ENCODE measurements at regions not wholly inside any gene's neighbourhood (a gene's known extent, or its start where the extent isn't known, plus 50 kb on each side); places are given as distances from the start of the nearest gene placed in this dataset.

DNA sequence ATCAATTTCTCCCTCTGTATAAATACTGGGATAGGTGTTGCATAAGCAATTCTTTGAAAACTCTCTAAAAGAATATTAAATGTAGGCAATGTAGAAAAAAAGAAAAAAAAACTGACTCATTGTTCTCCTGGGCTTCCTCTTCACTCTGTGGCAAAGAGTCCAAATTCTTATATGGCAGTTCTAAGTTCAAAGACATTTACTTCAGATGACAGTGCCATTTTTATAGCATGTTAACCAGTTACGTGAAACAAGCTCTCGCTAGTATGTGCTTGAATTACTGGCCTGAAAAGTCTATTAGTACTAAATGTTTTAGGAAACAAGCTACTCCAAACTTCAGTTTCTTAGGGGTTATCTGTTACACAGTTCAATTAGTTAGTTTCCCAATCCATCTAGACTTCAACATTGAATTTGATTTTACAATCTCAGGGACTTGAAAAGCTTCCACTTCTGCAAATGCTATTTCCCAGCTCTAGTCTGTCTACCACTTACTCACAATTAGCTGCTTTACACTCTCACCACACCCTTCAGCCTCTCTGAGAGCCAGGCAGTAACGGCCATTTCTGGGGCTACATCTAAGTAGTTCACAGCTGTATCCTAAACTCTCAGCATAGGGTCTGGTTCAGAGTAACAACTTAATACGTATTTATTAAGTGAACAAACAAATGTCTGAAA is 100.4 kb downstream of the OGFRL1 start (continued):
- TF ChIP-seq, protein P1, sequence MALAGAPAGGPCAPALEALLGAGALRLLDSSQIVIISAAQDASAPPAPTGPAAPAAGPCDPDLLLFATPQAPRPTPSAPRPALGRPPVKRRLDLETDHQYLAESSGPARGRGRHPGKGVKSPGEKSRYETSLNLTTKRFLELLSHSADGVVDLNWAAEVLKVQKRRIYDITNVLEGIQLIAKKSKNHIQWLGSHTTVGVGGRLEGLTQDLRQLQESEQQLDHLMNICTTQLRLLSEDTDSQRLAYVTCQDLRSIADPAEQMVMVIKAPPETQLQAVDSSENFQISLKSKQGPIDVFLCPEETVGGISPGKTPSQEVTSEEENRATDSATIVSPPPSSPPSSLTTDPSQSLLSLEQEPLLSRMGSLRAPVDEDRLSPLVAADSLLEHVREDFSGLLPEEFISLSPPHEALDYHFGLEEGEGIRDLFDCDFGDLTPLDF (CRISPR knock-in tag; IDR thresholded peaks at IDR 0.05): no peak
- TF ChIP-seq ZNF138 (CRISPR knock-in tag; conservative IDR thresholded peaks at IDR 0.05): no peak
- TF ChIP-seq TCF7 (CRISPR knock-in tag; IDR thresholded peaks at IDR 0.05; ENCODE audit: low read depth): no peak

DNA sequence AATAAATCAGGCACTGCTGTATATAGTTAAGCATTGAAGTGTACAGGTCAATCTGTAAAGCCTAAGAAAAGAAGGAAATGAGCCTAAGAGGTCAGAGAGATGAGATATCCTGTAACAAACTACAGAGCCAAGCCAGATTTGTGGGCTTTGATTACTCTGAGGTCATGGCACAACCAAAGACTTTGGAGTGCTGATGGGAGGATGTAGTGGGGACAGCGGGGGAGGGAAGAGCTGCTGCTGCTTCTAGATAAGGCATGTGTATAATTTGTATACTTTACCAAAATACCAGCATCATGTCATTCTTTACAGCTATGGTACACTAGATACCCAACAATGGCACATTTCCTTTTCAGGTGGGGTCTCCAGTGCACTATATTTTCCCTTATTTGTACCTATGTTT is 102.5 kb downstream of the OGFRL1 start:
- POLR2A ChIA-PET: no interaction called here
- TF ChIP-seq, protein P2, sequence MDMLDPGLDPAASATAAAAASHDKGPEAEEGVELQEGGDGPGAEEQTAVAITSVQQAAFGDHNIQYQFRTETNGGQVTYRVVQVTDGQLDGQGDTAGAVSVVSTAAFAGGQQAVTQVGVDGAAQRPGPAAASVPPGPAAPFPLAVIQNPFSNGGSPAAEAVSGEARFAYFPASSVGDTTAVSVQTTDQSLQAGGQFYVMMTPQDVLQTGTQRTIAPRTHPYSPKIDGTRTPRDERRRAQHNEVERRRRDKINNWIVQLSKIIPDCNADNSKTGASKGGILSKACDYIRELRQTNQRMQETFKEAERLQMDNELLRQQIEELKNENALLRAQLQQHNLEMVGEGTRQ (CRISPR knock-in tag; IDR thresholded peaks at IDR 0.05): no peak
- TF ChIP-seq, protein P1 (CRISPR knock-in tag; IDR thresholded peaks at IDR 0.05): no peak
- TF ChIP-seq, protein P3, sequence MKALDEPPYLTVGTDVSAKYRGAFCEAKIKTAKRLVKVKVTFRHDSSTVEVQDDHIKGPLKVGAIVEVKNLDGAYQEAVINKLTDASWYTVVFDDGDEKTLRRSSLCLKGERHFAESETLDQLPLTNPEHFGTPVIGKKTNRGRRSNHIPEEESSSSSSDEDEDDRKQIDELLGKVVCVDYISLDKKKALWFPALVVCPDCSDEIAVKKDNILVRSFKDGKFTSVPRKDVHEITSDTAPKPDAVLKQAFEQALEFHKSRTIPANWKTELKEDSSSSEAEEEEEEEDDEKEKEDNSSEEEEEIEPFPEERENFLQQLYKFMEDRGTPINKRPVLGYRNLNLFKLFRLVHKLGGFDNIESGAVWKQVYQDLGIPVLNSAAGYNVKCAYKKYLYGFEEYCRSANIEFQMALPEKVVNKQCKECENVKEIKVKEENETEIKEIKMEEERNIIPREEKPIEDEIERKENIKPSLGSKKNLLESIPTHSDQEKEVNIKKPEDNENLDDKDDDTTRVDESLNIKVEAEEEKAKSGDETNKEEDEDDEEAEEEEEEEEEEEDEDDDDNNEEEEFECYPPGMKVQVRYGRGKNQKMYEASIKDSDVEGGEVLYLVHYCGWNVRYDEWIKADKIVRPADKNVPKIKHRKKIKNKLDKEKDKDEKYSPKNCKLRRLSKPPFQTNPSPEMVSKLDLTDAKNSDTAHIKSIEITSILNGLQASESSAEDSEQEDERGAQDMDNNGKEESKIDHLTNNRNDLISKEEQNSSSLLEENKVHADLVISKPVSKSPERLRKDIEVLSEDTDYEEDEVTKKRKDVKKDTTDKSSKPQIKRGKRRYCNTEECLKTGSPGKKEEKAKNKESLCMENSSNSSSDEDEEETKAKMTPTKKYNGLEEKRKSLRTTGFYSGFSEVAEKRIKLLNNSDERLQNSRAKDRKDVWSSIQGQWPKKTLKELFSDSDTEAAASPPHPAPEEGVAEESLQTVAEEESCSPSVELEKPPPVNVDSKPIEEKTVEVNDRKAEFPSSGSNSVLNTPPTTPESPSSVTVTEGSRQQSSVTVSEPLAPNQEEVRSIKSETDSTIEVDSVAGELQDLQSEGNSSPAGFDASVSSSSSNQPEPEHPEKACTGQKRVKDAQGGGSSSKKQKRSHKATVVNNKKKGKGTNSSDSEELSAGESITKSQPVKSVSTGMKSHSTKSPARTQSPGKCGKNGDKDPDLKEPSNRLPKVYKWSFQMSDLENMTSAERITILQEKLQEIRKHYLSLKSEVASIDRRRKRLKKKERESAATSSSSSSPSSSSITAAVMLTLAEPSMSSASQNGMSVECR (CRISPR knock-in tag; IDR thresholded peaks at IDR 0.05; ENCODE audit: borderline replicate concordance): no peak
- TF ChIP-seq, protein P4, sequence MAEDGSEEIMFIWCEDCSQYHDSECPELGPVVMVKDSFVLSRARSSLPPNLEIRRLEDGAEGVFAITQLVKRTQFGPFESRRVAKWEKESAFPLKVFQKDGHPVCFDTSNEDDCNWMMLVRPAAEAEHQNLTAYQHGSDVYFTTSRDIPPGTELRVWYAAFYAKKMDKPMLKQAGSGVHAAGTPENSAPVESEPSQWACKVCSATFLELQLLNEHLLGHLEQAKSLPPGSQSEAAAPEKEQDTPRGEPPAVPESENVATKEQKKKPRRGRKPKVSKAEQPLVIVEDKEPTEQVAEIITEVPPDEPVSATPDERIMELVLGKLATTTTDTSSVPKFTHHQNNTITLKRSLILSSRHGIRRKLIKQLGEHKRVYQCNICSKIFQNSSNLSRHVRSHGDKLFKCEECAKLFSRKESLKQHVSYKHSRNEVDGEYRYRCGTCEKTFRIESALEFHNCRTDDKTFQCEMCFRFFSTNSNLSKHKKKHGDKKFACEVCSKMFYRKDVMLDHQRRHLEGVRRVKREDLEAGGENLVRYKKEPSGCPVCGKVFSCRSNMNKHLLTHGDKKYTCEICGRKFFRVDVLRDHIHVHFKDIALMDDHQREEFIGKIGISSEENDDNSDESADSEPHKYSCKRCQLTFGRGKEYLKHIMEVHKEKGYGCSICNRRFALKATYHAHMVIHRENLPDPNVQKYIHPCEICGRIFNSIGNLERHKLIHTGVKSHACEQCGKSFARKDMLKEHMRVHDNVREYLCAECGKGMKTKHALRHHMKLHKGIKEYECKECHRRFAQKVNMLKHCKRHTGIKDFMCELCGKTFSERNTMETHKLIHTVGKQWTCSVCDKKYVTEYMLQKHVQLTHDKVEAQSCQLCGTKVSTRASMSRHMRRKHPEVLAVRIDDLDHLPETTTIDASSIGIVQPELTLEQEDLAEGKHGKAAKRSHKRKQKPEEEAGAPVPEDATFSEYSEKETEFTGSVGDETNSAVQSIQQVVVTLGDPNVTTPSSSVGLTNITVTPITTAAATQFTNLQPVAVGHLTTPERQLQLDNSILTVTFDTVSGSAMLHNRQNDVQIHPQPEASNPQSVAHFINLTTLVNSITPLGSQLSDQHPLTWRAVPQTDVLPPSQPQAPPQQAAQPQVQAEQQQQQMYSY (CRISPR knock-in tag; IDR thresholded peaks at IDR 0.05): no peak
- TF ChIP-seq, protein P5, sequence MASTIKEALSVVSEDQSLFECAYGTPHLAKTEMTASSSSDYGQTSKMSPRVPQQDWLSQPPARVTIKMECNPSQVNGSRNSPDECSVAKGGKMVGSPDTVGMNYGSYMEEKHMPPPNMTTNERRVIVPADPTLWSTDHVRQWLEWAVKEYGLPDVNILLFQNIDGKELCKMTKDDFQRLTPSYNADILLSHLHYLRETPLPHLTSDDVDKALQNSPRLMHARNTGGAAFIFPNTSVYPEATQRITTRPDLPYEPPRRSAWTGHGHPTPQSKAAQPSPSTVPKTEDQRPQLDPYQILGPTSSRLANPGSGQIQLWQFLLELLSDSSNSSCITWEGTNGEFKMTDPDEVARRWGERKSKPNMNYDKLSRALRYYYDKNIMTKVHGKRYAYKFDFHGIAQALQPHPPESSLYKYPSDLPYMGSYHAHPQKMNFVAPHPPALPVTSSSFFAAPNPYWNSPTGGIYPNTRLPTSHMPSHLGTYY (CRISPR knock-in tag; IDR thresholded peaks at IDR 0.05): no peak
- TF ChIP-seq, protein P6, sequence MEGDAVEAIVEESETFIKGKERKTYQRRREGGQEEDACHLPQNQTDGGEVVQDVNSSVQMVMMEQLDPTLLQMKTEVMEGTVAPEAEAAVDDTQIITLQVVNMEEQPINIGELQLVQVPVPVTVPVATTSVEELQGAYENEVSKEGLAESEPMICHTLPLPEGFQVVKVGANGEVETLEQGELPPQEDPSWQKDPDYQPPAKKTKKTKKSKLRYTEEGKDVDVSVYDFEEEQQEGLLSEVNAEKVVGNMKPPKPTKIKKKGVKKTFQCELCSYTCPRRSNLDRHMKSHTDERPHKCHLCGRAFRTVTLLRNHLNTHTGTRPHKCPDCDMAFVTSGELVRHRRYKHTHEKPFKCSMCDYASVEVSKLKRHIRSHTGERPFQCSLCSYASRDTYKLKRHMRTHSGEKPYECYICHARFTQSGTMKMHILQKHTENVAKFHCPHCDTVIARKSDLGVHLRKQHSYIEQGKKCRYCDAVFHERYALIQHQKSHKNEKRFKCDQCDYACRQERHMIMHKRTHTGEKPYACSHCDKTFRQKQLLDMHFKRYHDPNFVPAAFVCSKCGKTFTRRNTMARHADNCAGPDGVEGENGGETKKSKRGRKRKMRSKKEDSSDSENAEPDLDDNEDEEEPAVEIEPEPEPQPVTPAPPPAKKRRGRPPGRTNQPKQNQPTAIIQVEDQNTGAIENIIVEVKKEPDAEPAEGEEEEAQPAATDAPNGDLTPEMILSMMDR (IDR thresholded peaks at IDR 0.05): no peak
- Mint-ChIP-seq H3K4me3 (no peak overlapping the region), H3K36me3 (no peaks in the 10 kb centered on the region), H3K27me3 (ENCODE audit: low read depth) (no peaks in the 10 kb centered on the region), H3K9me3 (no peaks in the 10 kb centered on the region), H3K27ac (no peak overlapping the region), H3K4me1 (peaks cover 25% of the 10 kb centered on the region)
- no peak for ATAC-seq
- CTCF ChIA-PET: no interaction called here
- DNase-seq (ENCODE audit: low spot score): no peak
